ENCODE measurements at regions not wholly inside any gene's neighbourhood (a gene's known extent, or its start where the extent isn't known, plus 50 kb on each side); places are given as distances from the start of the nearest gene placed in this dataset.

DNA sequence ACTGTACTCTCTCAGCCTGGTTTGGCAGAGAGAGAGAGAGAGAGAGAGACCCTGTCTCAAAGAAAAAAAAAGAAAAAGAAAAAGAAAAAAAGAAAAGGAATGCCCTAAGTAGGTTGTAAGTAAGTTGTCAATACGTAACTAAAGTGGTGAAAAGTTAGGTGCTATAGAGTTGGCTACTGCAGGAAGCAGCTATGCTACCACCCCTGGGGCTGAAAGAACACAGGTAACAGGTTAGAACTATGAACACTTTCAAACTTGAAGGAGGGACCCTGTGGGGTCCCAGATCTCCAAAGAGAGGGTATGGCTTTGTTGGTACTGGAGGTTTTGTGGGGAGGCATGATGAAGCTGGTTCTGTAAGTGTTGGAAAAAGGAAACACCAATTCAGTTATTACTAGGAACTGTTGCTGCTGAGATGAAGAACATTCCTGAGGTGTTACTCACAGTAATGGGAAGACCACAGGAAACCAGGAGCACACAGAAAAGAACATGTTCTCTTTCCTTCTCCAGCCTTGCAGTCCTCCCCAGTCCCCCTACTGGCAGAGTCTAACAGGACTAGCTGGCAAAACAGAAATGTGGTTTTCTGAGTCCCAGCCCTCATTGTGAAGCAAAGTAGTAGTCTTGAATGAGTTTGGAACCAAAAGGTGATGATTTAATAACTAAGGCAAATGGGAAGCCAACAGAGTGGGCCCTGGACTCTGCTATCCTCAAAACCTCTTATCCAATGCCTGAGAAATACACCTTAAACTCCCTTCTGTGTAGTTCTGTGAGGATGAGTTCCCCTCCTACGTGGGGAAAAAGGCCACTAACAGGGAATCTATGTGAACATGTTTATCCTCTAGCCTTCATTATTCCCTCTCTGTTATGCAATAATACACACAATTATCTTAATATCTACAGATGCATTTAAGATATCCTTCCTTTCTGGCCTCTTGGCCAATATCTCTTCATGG is 427.0 kb upstream of the DDI1 start:
- ATAC-seq = peak; percentile 46; the same call in 2 of the 3 replicates
- in situ Hi-C loops (cut with HindIII; ENCODE audit: extremely low pct_ligation_motif_present, low pct_unique_long_range_greater_than_20kb) (no loop called here), intact Hi-C loops (cut with micrococcal nuclease; ENCODE audit: unreplicated experiment) (loop anchor here (2.0 kb wide), 1 partner anchor 69 kb away; no protein-coding TSS in a partner anchor)
- BruUV-seq (replicated peaks) = no TSS peak
- FAIRE-seq = no peak
- Histone ChIP-seq H3K4me1 (ENCODE audit: insufficient read depth, low read length) (no peaks in the 10 kb centered on the region), H3K4me2 (ENCODE audit: low read depth, low read length) (no peak overlapping the region), H4K20me1 (ENCODE audit: insufficient read depth, low read length) (no peaks in the 10 kb centered on the region), H2AFZ (ENCODE audit: low read length) (no peak overlapping the region), H3K9ac (ENCODE audit: insufficient read depth, low read depth, low read length) (no peak overlapping the region), H3K9me3 (ENCODE audit: low read length) (no peaks in the 10 kb centered on the region), H3K79me2 (ENCODE audit: insufficient read depth, low read length) (no peaks in the 10 kb centered on the region), H3K36me3 (replicated peaks in 1 of 2; ENCODE audit: control insufficient read depth in 1 of 2, insufficient read depth in 2 of 2, low read length in 2 of 2) (no peaks in the 10 kb centered on the region), H3K27ac (ENCODE audit: extremely low read length, insufficient read depth, low read length) (no peak overlapping the region), H3K27me3 (ENCODE audit: control insufficient read depth in 1 of 2, insufficient read depth in 2 of 2, low read length in 2 of 2) (no peaks in the 10 kb centered on the region), H3K4me3 (replicated peaks in 1 of 3; ENCODE audit: insufficient read depth in 1 of 3, low read depth in 2 of 3, low read length in 3 of 3) (no peak overlapping the region)
- no peak for DNase-seq (ENCODE audit: low spot score)
- CTCF ChIA-PET (ENCODE audit: low intra/inter-chr PET ratio, low total read pairs) = no interaction called here
- TF ChIP-seq, protein P1, sequence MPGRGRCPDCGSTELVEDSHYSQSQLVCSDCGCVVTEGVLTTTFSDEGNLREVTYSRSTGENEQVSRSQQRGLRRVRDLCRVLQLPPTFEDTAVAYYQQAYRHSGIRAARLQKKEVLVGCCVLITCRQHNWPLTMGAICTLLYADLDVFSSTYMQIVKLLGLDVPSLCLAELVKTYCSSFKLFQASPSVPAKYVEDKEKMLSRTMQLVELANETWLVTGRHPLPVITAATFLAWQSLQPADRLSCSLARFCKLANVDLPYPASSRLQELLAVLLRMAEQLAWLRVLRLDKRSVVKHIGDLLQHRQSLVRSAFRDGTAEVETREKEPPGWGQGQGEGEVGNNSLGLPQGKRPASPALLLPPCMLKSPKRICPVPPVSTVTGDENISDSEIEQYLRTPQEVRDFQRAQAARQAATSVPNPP (CRISPR knock-in tag; IDR thresholded peaks at IDR 0.05) = no peak
- no peak for TF ChIP-seq SALL2 (CRISPR knock-in tag; IDR thresholded peaks at IDR 0.05)
- TF ChIP-seq YEATS2 (CRISPR knock-in tag; IDR thresholded peaks at IDR 0.05; ENCODE audit: borderline replicate concordance) = no peak
- no peak for TF ChIP-seq ZNF672 (CRISPR knock-in tag; IDR thresholded peaks at IDR 0.05)
- TF ChIP-seq ADNP (CRISPR knock-in tag; IDR thresholded peaks at IDR 0.05) = no peak
- TF ChIP-seq, protein P2, sequence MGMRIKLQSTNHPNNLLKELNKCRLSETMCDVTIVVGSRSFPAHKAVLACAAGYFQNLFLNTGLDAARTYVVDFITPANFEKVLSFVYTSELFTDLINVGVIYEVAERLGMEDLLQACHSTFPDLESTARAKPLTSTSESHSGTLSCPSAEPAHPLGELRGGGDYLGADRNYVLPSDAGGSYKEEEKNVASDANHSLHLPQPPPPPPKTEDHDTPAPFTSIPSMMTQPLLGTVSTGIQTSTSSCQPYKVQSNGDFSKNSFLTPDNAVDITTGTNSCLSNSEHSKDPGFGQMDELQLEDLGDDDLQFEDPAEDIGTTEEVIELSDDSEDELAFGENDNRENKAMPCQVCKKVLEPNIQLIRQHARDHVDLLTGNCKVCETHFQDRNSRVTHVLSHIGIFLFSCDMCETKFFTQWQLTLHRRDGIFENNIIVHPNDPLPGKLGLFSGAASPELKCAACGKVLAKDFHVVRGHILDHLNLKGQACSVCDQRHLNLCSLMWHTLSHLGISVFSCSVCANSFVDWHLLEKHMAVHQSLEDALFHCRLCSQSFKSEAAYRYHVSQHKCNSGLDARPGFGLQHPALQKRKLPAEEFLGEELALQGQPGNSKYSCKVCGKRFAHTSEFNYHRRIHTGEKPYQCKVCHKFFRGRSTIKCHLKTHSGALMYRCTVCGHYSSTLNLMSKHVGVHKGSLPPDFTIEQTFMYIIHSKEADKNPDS (CRISPR knock-in tag; IDR thresholded peaks at IDR 0.05) = no peak
- TF ChIP-seq ZFP82 (CRISPR knock-in tag; IDR thresholded peaks at IDR 0.05; ENCODE audit: borderline replicate concordance) = no peak
- no peak for TF ChIP-seq ZNF547 (CRISPR knock-in tag; IDR thresholded peaks at IDR 0.05)
- TF ChIP-seq, protein P3, sequence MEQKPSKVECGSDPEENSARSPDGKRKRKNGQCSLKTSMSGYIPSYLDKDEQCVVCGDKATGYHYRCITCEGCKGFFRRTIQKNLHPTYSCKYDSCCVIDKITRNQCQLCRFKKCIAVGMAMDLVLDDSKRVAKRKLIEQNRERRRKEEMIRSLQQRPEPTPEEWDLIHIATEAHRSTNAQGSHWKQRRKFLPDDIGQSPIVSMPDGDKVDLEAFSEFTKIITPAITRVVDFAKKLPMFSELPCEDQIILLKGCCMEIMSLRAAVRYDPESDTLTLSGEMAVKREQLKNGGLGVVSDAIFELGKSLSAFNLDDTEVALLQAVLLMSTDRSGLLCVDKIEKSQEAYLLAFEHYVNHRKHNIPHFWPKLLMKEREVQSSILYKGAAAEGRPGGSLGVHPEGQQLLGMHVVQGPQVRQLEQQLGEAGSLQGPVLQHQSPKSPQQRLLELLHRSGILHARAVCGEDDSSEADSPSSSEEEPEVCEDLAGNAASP (CRISPR knock-in tag; IDR thresholded peaks at IDR 0.05; ENCODE audit: borderline replicate concordance) = no peak
- TF ChIP-seq NR2F2 (IDR thresholded peaks at IDR 0.05; ENCODE audit: borderline replicate concordance, low read depth) = no peak
- TF ChIP-seq ZNF333 (CRISPR knock-in tag; IDR thresholded peaks at IDR 0.05; ENCODE audit: borderline replicate concordance) = no peak
- POLR2A ChIA-PET = no interaction called here
- WGBS (ENCODE audit: low lambda C conversion rate) = 20% methylated on average over 2 of the region's 2 CpGs

All from HepG2 (cell line).